ENCODE measurements at regions not wholly inside any gene's neighbourhood (a gene's known extent, or its start where the extent isn't known, plus 50 kb on each side); places are given as distances from the start of the nearest gene placed in this dataset.

DNA sequence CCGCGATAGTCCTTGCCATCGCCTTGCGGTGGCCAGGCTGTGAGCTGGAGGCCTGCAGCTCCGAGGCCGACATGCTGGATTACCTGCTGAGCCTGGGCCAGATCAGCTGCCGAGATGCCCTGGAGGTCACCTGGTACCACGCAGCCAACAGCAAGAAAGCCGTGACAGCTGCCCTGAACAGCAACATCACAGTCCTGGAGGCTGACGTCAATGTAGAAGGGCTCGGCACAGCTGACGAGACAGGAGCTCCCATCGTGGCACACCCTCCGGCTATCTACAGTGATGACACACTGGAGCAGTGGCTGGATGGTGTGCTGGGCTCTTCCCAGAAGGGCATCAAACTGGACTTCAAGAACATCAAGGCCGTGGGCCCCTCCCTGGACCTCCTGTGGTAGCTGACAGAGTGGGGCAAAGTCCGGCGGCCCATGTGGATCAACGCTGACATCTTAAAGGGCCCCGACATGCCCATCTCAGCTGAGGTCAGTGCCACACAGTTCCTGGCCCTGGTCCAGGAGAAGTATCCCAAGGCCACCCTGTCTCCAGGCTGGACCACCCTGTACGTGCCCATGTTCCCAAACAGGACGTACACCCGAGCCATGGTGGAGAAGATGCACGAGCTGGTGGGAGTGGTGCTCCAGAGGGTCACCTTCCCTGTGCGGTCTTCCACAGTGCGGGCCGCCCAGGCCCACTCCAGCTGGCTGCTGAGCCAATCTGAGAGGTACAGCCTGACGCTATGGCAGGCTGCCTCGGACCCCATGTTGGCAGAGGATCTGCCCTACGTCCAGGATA lies 70.2 kb downstream of the FAM43A start (continued):
- TF ChIP-seq, protein P1, sequence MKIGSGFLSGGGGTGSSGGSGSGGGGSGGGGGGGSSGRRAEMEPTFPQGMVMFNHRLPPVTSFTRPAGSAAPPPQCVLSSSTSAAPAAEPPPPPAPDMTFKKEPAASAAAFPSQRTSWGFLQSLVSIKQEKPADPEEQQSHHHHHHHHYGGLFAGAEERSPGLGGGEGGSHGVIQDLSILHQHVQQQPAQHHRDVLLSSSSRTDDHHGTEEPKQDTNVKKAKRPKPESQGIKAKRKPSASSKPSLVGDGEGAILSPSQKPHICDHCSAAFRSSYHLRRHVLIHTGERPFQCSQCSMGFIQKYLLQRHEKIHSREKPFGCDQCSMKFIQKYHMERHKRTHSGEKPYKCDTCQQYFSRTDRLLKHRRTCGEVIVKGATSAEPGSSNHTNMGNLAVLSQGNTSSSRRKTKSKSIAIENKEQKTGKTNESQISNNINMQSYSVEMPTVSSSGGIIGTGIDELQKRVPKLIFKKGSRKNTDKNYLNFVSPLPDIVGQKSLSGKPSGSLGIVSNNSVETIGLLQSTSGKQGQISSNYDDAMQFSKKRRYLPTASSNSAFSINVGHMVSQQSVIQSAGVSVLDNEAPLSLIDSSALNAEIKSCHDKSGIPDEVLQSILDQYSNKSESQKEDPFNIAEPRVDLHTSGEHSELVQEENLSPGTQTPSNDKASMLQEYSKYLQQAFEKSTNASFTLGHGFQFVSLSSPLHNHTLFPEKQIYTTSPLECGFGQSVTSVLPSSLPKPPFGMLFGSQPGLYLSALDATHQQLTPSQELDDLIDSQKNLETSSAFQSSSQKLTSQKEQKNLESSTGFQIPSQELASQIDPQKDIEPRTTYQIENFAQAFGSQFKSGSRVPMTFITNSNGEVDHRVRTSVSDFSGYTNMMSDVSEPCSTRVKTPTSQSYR (CRISPR knock-in tag; IDR thresholded peaks at IDR 0.05; ENCODE audit: borderline replicate concordance) = no peak
- TF ChIP-seq ZNF709 (CRISPR knock-in tag; IDR thresholded peaks at IDR 0.05) (no peak), TCF7 (IDR thresholded peaks at IDR 0.05; ENCODE audit: low read depth) (peak; percentile 16; the same call in 1 of the 2 replicates), BORCS8-MEF2B (CRISPR knock-in tag; IDR thresholded peaks at IDR 0.05) (no peak), ELF3 (CRISPR knock-in tag; IDR thresholded peaks at IDR 0.05) (no peak), ZBTB7A (CRISPR knock-in tag; IDR thresholded peaks at IDR 0.05) (0 out of 2 replicates have a peak, but pooled peaks have one; percentile 15)

DNA sequence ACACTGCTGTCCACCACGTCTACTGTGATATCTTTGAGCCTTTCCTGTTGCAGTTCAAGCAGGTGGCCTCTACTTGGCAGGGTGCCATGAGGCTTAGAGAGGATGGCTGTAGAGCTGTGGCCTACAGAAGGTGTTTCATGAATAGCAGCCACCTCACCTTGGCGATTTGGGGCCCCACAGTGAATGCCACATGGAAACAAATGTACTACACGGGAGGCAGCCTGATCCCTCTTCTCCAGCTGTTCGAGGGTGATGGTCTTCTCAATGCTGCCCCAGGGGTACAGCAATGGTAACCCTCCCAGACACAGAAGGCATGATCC lies 70.7 kb downstream of the FAM43A start:
- in situ Hi-C loops (cut with HindIII; ENCODE audit: extremely low pct_ligation_motif_present, low pct_unique_long_range_greater_than_20kb) = no loop called here
- BruUV-seq (replicated peaks) = no TSS peak
- no peak overlapping the region for H2AFZ ChIP-seq (ENCODE audit: low read length)
- WGBS (ENCODE audit: low lambda C conversion rate) = 0% methylated on average over 2 of the region's 4 CpGs
- no peak overlapping the region for H3K4me3 ChIP-seq (replicated peaks in 1 of 3; ENCODE audit: insufficient read depth in 1 of 3, low read depth in 2 of 3, low read length in 3 of 3)
- H3K4me2 ChIP-seq (ENCODE audit: low read depth, low read length) = no peak overlapping the region
- no peak overlapping the region for H3K9ac ChIP-seq (ENCODE audit: insufficient read depth, low read depth, low read length)
- H3K4me1 ChIP-seq (ENCODE audit: insufficient read depth, low read length) = peaks cover 15% of the 10 kb centered on the region
- intact Hi-C loops (cut with micrococcal nuclease; ENCODE audit: unreplicated experiment) = no loop called here
- no peak overlapping the region for H3K27ac ChIP-seq (ENCODE audit: extremely low read length, insufficient read depth, low read length)
- DNase-seq (ENCODE audit: low spot score) (no peak), FAIRE-seq (no peak), ATAC-seq (peak; percentile 49; the same call in 2 of the 3 replicates)
- POLR2A ChIA-PET = no interaction called here
- no peaks in the 10 kb centered on the region for H3K9me3 ChIP-seq (ENCODE audit: low read length)
- H4K20me1 ChIP-seq (ENCODE audit: insufficient read depth, low read length) = no peaks in the 10 kb centered on the region
- H3K27me3 ChIP-seq (ENCODE audit: control insufficient read depth in 1 of 2, insufficient read depth in 2 of 2, low read length in 2 of 2) = peaks cover 3 to 7% of the 10 kb centered on the region in 2 experiments; a peak in 3 of 5 replicates
- TF ChIP-seq ZNF607 (CRISPR knock-in tag; IDR thresholded peaks at IDR 0.05; ENCODE audit: borderline replicate concordance) = 0 out of 2 replicates have a peak, but pooled peaks have one; percentile 32
- no peak for TF ChIP-seq TEAD2 (CRISPR knock-in tag; IDR thresholded peaks at IDR 0.05)
- TF ChIP-seq LCORL (IDR thresholded peaks at IDR 0.05) = 0 out of 2 replicates have a peak, but pooled peaks have one; percentile 35
- TF ChIP-seq LCORL (CRISPR knock-in tag; IDR thresholded peaks at IDR 0.05) = no peak
- no peak for TF ChIP-seq TOPORS (CRISPR knock-in tag; IDR thresholded peaks at IDR 0.05)
- CTCF ChIA-PET (ENCODE audit: low intra/inter-chr PET ratio, low total read pairs) = no interaction called here
- no peaks in the 10 kb centered on the region for H3K36me3 ChIP-seq (replicated peaks in 1 of 2; ENCODE audit: control insufficient read depth in 1 of 2, insufficient read depth in 2 of 2, low read length in 2 of 2)
- no peaks in the 10 kb centered on the region for H3K79me2 ChIP-seq (ENCODE audit: insufficient read depth, low read length)
